ENCODE measurements at regions not wholly inside any gene's neighbourhood (a gene's known extent, or its start where the extent isn't known, plus 50 kb on each side); places are given as distances from the start of the nearest gene placed in this dataset.

GRCh38 chr15:70348581-70349344 is 251.0 kb upstream of the TLE3 start:
- peak; percentile 66 for DNase-seq (ENCODE audit: low read depth)

GRCh38 chr15:70348226-70348543 is 250.5 kb upstream of the TLE3 start:
- no peak for DNase-seq (ENCODE audit: low read depth)

- no peak for DNase-seq (ENCODE audit: low read depth)
Measured at GRCh38 chr15:70347321-70348225, 249.9 kb upstream of the TLE3 start.

GRCh38 chr15:70345251-70346019 is 247.7 kb upstream of the TLE3 start:
- no peak for DNase-seq (ENCODE audit: low read depth)

- DNase-seq (ENCODE audit: low read depth): no peak
Measured at GRCh38 chr15:70344666-70345065, 246.9 kb upstream of the TLE3 start.

GRCh38 chr15:70343961-70344621 is 246.4 kb upstream of the TLE3 start:
- no peak for DNase-seq (ENCODE audit: low read depth)

GRCh38 chr15:70342554-70343548 is 245.1 kb upstream of the TLE3 start:
- no peak for DNase-seq (ENCODE audit: low read depth)

- DNase-seq (ENCODE audit: low read depth): no peak
Measured at GRCh38 chr15:70342141-70342540, 244.4 kb upstream of the TLE3 start.

- no peak for DNase-seq (ENCODE audit: low read depth)
Measured at GRCh38 chr15:70341566-70341965, 243.8 kb upstream of the TLE3 start.

- DNase-seq (ENCODE audit: low read depth): no peak
Measured at GRCh38 chr15:70340494-70340870, 242.8 kb upstream of the TLE3 start.

- DNase-seq (ENCODE audit: low read depth): no peak
Measured at GRCh38 chr15:70339571-70340493, 242.1 kb upstream of the TLE3 start.

GRCh38 chr15:70337277-70338186 is 239.8 kb upstream of the TLE3 start:
- no peak for DNase-seq (ENCODE audit: low read depth)

GRCh38 chr15:70336425-70337009 is 238.8 kb upstream of the TLE3 start:
- DNase-seq (ENCODE audit: low read depth): no peak

- no peak for DNase-seq (ENCODE audit: low read depth)
Measured at GRCh38 chr15:70334286-70334685, 236.6 kb upstream of the TLE3 start.

- DNase-seq (ENCODE audit: low read depth): no peak
Measured at GRCh38 chr15:70329179-70329578, 231.5 kb upstream of the TLE3 start.

- no peak for DNase-seq (ENCODE audit: low read depth)
Measured at GRCh38 chr15:70328679-70329115, 231.0 kb upstream of the TLE3 start.

GRCh38 chr15:70327856-70328678 is 230.3 kb upstream of the TLE3 start:
- peak; percentile 53 for DNase-seq (ENCODE audit: low read depth)

Measured in renal cortical epithelial cell (primary cell).